ENCODE measurements at regions not wholly inside any gene's neighbourhood (a gene's known extent, or its start where the extent isn't known, plus 50 kb on each side); places are given as distances from the start of the nearest gene placed in this dataset.

DNA sequence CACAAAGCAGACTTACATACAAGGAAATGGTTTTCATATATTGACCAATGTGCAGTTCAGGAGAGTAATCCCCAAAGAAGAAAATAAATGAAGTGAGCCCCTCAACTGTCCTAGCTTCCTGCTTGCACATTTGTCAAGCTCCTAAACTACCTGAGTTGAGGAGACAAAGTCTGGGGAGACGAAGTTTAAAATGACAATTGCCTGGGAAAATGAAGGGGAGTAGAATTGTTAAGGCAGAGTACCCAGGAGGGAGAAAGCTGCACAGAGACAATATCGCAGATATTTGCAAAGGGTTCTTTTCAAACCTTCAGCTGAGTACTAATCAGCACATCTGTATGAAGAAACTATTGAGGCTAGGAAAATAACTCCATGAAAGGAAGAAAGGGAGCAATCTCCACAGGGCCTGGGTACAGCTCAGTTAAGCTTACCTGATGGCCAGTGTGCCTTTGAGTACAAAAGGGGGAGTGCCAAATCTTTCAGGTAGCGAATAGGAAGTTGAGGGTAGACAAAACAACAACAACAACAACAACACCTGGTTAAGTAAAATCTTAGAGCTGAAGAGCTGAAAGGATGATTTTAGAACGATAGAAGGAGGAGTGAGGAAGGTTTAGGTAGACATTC is 1700.1 kb upstream of the PRR20A start:
- no peak overlapping the region for H3K27ac ChIP-seq (ENCODE audit: low read length)
- H3K4me3 ChIP-seq (ENCODE audit: low read length), result no peak overlapping the region
- no peaks in the 10 kb centered on the region for H4K20me1 ChIP-seq (ENCODE audit: low read length)
- H3K27me3 ChIP-seq (ENCODE audit: low read length), result no peaks in the 10 kb centered on the region
- H3K4me1 ChIP-seq (ENCODE audit: insufficient read depth, low read length), result no peaks in the 10 kb centered on the region
- H3K9ac ChIP-seq (ENCODE audit: low read length), result no peak overlapping the region
- no peak for ATAC-seq
- no peaks in the 10 kb centered on the region for H3F3A ChIP-seq (ENCODE audit: low read length, unreplicated experiment)
- no peaks in the 10 kb centered on the region for H3K79me2 ChIP-seq (ENCODE audit: low read length)
- no peaks in the 10 kb centered on the region for H3K9me2 ChIP-seq (replicated peaks; ENCODE audit: low read length)
- intact Hi-C loops (cut with micrococcal nuclease), result no loop called here
- H2AFZ ChIP-seq (ENCODE audit: low read length), result no peak overlapping the region
- H3K9me3 ChIP-seq (ENCODE audit: low read length), result no peaks in the 10 kb centered on the region
- BruUV-seq (replicated peaks), result no TSS peak
- H3K36me3 ChIP-seq (ENCODE audit: low read depth, low read length), result no peaks in the 10 kb centered on the region
- TF ChIP-seq, protein P1, sequence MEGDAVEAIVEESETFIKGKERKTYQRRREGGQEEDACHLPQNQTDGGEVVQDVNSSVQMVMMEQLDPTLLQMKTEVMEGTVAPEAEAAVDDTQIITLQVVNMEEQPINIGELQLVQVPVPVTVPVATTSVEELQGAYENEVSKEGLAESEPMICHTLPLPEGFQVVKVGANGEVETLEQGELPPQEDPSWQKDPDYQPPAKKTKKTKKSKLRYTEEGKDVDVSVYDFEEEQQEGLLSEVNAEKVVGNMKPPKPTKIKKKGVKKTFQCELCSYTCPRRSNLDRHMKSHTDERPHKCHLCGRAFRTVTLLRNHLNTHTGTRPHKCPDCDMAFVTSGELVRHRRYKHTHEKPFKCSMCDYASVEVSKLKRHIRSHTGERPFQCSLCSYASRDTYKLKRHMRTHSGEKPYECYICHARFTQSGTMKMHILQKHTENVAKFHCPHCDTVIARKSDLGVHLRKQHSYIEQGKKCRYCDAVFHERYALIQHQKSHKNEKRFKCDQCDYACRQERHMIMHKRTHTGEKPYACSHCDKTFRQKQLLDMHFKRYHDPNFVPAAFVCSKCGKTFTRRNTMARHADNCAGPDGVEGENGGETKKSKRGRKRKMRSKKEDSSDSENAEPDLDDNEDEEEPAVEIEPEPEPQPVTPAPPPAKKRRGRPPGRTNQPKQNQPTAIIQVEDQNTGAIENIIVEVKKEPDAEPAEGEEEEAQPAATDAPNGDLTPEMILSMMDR (conservative IDR thresholded peaks at IDR 0.05; ENCODE audit: low read depth, low read length), result no peak
- no peak for TF ChIP-seq EZH2phosphoT487 (IDR thresholded peaks at IDR 0.05; ENCODE audit: borderline replicate concordance, low read length)
- ChIA-PET CTCF (no interaction called here), POLR2A (ENCODE audit: unreplicated experiment) (no interaction called here)
- DNase-seq, result no peak
- no peak overlapping the region for H3K4me2 ChIP-seq (ENCODE audit: low read length)

DNA sequence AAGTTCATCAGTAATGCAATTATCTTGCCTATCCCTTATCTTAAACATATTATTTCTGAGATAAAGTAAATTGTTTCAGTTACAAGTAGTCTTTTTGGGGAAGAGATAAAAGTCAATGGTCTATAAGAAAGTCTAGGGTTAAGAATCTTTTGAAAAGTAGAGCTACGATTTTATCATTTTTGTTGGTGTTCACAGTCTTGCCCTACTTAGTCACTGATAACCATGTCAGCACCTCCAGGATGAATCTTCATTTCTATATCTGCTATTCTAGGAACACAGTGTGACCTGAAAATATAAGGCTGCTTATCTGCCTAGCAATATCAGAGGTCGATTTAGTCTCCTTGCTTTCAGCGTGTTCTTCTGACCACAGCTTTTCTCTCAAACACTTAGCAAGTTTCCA is 1676.5 kb upstream of the PRR20A start:
- ATAC-seq (no peak), DNase-seq (no peak)
- intact Hi-C loops (cut with micrococcal nuclease), result no loop called here
- BruUV-seq (replicated peaks), result no TSS peak
- Histone ChIP-seq H3K4me2 (ENCODE audit: low read length) (no peak overlapping the region), H3K9ac (ENCODE audit: low read length) (no peak overlapping the region), H3K27me3 (ENCODE audit: low read length) (no peaks in the 10 kb centered on the region), H3K9me3 (ENCODE audit: low read length) (no peaks in the 10 kb centered on the region), H3K9me2 (replicated peaks; ENCODE audit: low read length) (no peaks in the 10 kb centered on the region), H3K27ac (ENCODE audit: low read length) (no peak overlapping the region), H3K4me1 (ENCODE audit: insufficient read depth, low read length) (no peaks in the 10 kb centered on the region), H3K79me2 (ENCODE audit: low read length) (no peaks in the 10 kb centered on the region), H3F3A (ENCODE audit: low read length, unreplicated experiment) (no peaks in the 10 kb centered on the region), H2AFZ (ENCODE audit: low read length) (no peak overlapping the region), H4K20me1 (ENCODE audit: low read length) (no peaks in the 10 kb centered on the region), H3K4me3 (ENCODE audit: low read length) (no peak overlapping the region), H3K36me3 (ENCODE audit: low read depth, low read length) (no peaks in the 10 kb centered on the region)
- TF ChIP-seq EZH2phosphoT487 (IDR thresholded peaks at IDR 0.05; ENCODE audit: borderline replicate concordance, low read length), result no peak
- ChIA-PET CTCF (no interaction called here), POLR2A (ENCODE audit: unreplicated experiment) (no interaction called here)

DNA sequence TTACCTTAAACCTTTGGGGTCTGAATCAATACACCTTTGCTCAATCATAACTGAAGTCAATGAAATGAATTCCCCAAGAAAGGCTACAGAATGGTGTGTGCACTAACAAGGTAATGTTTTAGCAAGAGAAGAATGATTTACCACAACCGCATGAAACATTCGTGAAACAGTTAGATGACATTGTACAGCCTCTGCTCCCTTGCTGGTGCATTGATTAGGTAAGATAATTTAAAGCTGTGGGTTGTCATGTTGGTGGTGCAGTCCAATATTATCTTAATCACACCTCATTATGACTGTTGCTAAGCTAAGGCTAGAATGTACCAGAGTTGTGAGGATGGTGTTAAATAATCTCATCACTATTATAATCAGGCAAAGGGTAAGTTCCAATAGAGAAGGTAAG is 1673.2 kb upstream of the PRR20A start:
- intact Hi-C loops (cut with micrococcal nuclease), result no loop called here
- POLR2A ChIA-PET (ENCODE audit: unreplicated experiment), result no interaction called here
- ATAC-seq, result no peak

More for the DNA sequence above, 1673.2 kb upstream of the PRR20A start:
- CTCF ChIA-PET, result no interaction called here
- Histone ChIP-seq H3K4me1 (ENCODE audit: insufficient read depth, low read length) (no peaks in the 10 kb centered on the region), H3K27ac (ENCODE audit: low read length) (no peak overlapping the region), H3K79me2 (ENCODE audit: low read length) (no peaks in the 10 kb centered on the region), H3K36me3 (ENCODE audit: low read depth, low read length) (no peaks in the 10 kb centered on the region), H2AFZ (ENCODE audit: low read length) (no peak overlapping the region), H3K4me2 (ENCODE audit: low read length) (no peak overlapping the region), H3K4me3 (ENCODE audit: low read length) (no peak overlapping the region), H3F3A (ENCODE audit: low read length, unreplicated experiment) (no peaks in the 10 kb centered on the region), H3K27me3 (ENCODE audit: low read length) (no peaks in the 10 kb centered on the region), H3K9ac (ENCODE audit: low read length) (no peak overlapping the region), H3K9me3 (ENCODE audit: low read length) (no peaks in the 10 kb centered on the region), H3K9me2 (replicated peaks; ENCODE audit: low read length) (no peaks in the 10 kb centered on the region), H4K20me1 (ENCODE audit: low read length) (no peaks in the 10 kb centered on the region)
- TF ChIP-seq, protein P1 (conservative IDR thresholded peaks at IDR 0.05; ENCODE audit: low read depth, low read length), result no peak
- no peak for TF ChIP-seq EZH2 (IDR thresholded peaks at IDR 0.05; ENCODE audit: low read length, unreplicated experiment)
- no peak for TF ChIP-seq EZH2phosphoT487 (IDR thresholded peaks at IDR 0.05; ENCODE audit: borderline replicate concordance, low read length)
- BruUV-seq (replicated peaks), result no TSS peak
- DNase-seq, result no peak

All from PC-3 (cell line).